Prostate gland (tissue), 2 donors: ENCODE measurements at regions not wholly inside any gene's neighbourhood (a gene's known extent, or its start where the extent isn't known, plus 50 kb on each side); places are given as distances from the start of the nearest gene placed in this dataset.

ENCODE experiments used
- POLR2A ChIP-seq: fragments of 450-650 bp; IDR thresholded peaks from one replicate; pipeline ENCODE4 v1.6.1; 2016; ENCODE audit warnings: antibody characterized with exemption, mild to moderate bottlenecking
- POLR2AphosphoS5 ChIP-seq: sonication (generic); formaldehyde crosslinking; IDR thresholded peaks from one replicate; pipeline ENCODE4 v1.6.1; 2017; ENCODE audit warnings: antibody characterized with exemption
- TF ChIP-seq, protein P1 (sequence below), 4 experiments: fragments of 200-600 bp in 2 of 4; fragments of 450-650 bp in 2 of 4; sonication (generic) in 2 of 4; IDR thresholded peaks; 1 replicate in 3 of 4; 2 replicates in 1 of 4; pipeline ENCODE4 v1.5.1; 2016 to 2019; ENCODE audit warnings: antibody characterized with exemption in 4 of 4, mild to moderate bottlenecking in 2 of 4, moderate library complexity in 2 of 4

DNA sequence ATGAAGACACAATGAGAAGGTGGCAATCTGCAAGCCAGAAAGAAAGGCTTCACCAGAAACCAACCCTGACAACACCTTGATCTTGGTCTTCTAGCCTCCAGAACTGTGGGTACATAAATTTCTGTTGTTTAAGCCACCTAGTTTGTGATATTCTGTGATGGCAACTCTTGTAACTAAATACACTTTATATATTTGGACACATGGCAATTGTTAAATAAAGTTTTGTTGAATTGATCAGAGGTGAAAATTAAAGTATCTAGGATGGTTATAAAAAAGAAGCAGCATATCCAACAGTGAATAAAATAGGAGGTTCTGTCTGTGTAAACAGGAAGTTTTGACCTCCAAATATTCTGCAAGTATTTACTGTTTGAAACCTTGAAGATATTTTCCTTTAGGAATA lies 516.3 kb downstream of the SOX5 start:
- TF ChIP-seq, protein P1, sequence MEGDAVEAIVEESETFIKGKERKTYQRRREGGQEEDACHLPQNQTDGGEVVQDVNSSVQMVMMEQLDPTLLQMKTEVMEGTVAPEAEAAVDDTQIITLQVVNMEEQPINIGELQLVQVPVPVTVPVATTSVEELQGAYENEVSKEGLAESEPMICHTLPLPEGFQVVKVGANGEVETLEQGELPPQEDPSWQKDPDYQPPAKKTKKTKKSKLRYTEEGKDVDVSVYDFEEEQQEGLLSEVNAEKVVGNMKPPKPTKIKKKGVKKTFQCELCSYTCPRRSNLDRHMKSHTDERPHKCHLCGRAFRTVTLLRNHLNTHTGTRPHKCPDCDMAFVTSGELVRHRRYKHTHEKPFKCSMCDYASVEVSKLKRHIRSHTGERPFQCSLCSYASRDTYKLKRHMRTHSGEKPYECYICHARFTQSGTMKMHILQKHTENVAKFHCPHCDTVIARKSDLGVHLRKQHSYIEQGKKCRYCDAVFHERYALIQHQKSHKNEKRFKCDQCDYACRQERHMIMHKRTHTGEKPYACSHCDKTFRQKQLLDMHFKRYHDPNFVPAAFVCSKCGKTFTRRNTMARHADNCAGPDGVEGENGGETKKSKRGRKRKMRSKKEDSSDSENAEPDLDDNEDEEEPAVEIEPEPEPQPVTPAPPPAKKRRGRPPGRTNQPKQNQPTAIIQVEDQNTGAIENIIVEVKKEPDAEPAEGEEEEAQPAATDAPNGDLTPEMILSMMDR (IDR thresholded peaks at IDR 0.05) = no peak
- TF ChIP-seq POLR2AphosphoS5 = no peak
- TF ChIP-seq POLR2A = no peak
